ENCODE measurements at regions not wholly inside any gene's neighbourhood (a gene's known extent, or its start where the extent isn't known, plus 50 kb on each side); places are given as distances from the start of the nearest gene placed in this dataset.

GRCh38 chr12:114738460-114739184, 54.6 kb upstream of the TBX3 start:
- H3K9me3 Mint-ChIP-seq = peaks cover 6% of the 10 kb centered on the region
- peaks cover 21% of the 10 kb centered on the region for H3K4me1 Mint-ChIP-seq
- no peaks in the 10 kb centered on the region for H3K36me3 Mint-ChIP-seq (ENCODE audit: low read depth)
- peaks cover 10% of the 10 kb centered on the region for H3K27me3 Mint-ChIP-seq (ENCODE audit: low read depth)
- H3K4me3 Mint-ChIP-seq = no peak overlapping the region
- TF ChIP-seq CTCF (IDR thresholded peaks at IDR 0.05; ENCODE audit: unreplicated experiment in 3 of 3) = no peak
- no peak overlapping the region for H3K27ac Mint-ChIP-seq

GRCh38 chr12:114735680-114736374, 51.9 kb upstream of the TBX3 start:
- H3K27me3 Mint-ChIP-seq (ENCODE audit: low read depth) = peaks cover 5% of the 10 kb centered on the region
- H3K4me3 Mint-ChIP-seq = no peak overlapping the region
- H3K4me1 Mint-ChIP-seq = peaks cover 5% of the 10 kb centered on the region
- H3K9me3 Mint-ChIP-seq = peaks cover 6% of the 10 kb centered on the region
- no peak overlapping the region for H3K27ac Mint-ChIP-seq
- TF ChIP-seq CTCF (IDR thresholded peaks at IDR 0.05; ENCODE audit: unreplicated experiment in 3 of 3) = no peak
- H3K36me3 Mint-ChIP-seq (ENCODE audit: low read depth) = no peaks in the 10 kb centered on the region

GRCh38 chr12:114735011-114735410, 51.0 kb upstream of the TBX3 start:
- no peak for TF ChIP-seq CTCF (IDR thresholded peaks at IDR 0.05; ENCODE audit: unreplicated experiment in 3 of 3)
- H3K27ac Mint-ChIP-seq = no peak overlapping the region
- peaks cover 5% of the 10 kb centered on the region for H3K4me1 Mint-ChIP-seq
- no peak overlapping the region for H3K4me3 Mint-ChIP-seq
- peaks cover 6% of the 10 kb centered on the region for H3K9me3 Mint-ChIP-seq
- H3K27me3 Mint-ChIP-seq (ENCODE audit: low read depth) = peaks cover 5% of the 10 kb centered on the region
- no peaks in the 10 kb centered on the region for H3K36me3 Mint-ChIP-seq (ENCODE audit: low read depth)

- H3K27ac Mint-ChIP-seq = no peak overlapping the region
- TF ChIP-seq CTCF (IDR thresholded peaks at IDR 0.05; ENCODE audit: unreplicated experiment in 3 of 3) = no peak
- peaks cover 6% of the 10 kb centered on the region for H3K9me3 Mint-ChIP-seq
- peaks cover 5% of the 10 kb centered on the region for H3K27me3 Mint-ChIP-seq (ENCODE audit: low read depth)
- H3K4me1 Mint-ChIP-seq = peaks cover 5% of the 10 kb centered on the region
- no peaks in the 10 kb centered on the region for H3K36me3 Mint-ChIP-seq (ENCODE audit: low read depth)
- H3K4me3 Mint-ChIP-seq = no peak overlapping the region
These were observed 49.9 kb upstream of the TBX3 start for GRCh38 chr12:114733919-114734318.
